ENCODE measurements at regions not wholly inside any gene's neighbourhood (a gene's known extent, or its start where the extent isn't known, plus 50 kb on each side); places are given as distances from the start of the nearest gene placed in this dataset.

- peaks cover 0 to 8% of the 10 kb centered on the region in 2 donors for H3K9me3 ChIP-seq (ENCODE audit: control insufficient read depth in 1 of 2, low read length in 2 of 2)
- no peak overlapping the region for H3K27ac ChIP-seq (ENCODE audit: low read length)
- H3K36me3 ChIP-seq (ENCODE audit: control insufficient read depth in 1 of 2, insufficient read depth in 2 of 2, low read length in 2 of 2), result no peaks in the 10 kb centered on the region
- H3K4me1 ChIP-seq (ENCODE audit: control insufficient read depth in 1 of 2, insufficient read depth in 2 of 2, low read length in 2 of 2), result peaks cover 0 to 4% of the 10 kb centered on the region in 2 donors
- H3K4me3 ChIP-seq (ENCODE audit: low read depth in 1 of 2, low read length in 2 of 2), result peak overlapping the region in 1 of 2 donors; percentile 30
- no peaks in the 10 kb centered on the region for H3K27me3 ChIP-seq (ENCODE audit: low read depth, low read length)
Observed at GRCh38 chr13:34300559-34300958, 482.6 kb downstream of the RFC3 start.

- Histone ChIP-seq H3K27ac (ENCODE audit: low read length) (no peak overlapping the region), H3K4me1 (ENCODE audit: control insufficient read depth in 1 of 2, insufficient read depth in 2 of 2, low read length in 2 of 2) (peaks cover 0 to 4% of the 10 kb centered on the region in 2 donors), H3K36me3 (ENCODE audit: control insufficient read depth in 1 of 2, insufficient read depth in 2 of 2, low read length in 2 of 2) (no peaks in the 10 kb centered on the region), H3K9me3 (ENCODE audit: control insufficient read depth in 1 of 2, low read length in 2 of 2) (peaks cover 0 to 8% of the 10 kb centered on the region in 2 donors), H3K4me3 (ENCODE audit: low read depth in 1 of 2, low read length in 2 of 2) (no peak overlapping the region), H3K27me3 (ENCODE audit: low read depth, low read length) (no peaks in the 10 kb centered on the region)
Observed at GRCh38 chr13:34302596-34302995, 484.6 kb downstream of the RFC3 start.

- H3K27me3 ChIP-seq (ENCODE audit: low read depth, low read length), result no peaks in the 10 kb centered on the region
- H3K4me3 ChIP-seq (ENCODE audit: low read depth in 1 of 2, low read length in 2 of 2), result no peak overlapping the region
- no peak overlapping the region for H3K27ac ChIP-seq (ENCODE audit: low read length)
- peaks cover 0 to 4% of the 10 kb centered on the region in 2 donors for H3K4me1 ChIP-seq (ENCODE audit: control insufficient read depth in 1 of 2, insufficient read depth in 2 of 2, low read length in 2 of 2)
- H3K9me3 ChIP-seq (ENCODE audit: control insufficient read depth in 1 of 2, low read length in 2 of 2), result peaks cover 0 to 8% of the 10 kb centered on the region in 2 donors
- H3K36me3 ChIP-seq (ENCODE audit: control insufficient read depth in 1 of 2, insufficient read depth in 2 of 2, low read length in 2 of 2), result no peaks in the 10 kb centered on the region
Observed at GRCh38 chr13:34303346-34303745, 485.4 kb downstream of the RFC3 start.

- Histone ChIP-seq H3K27me3 (ENCODE audit: low read depth, low read length) (no peaks in the 10 kb centered on the region), H3K9me3 (ENCODE audit: control insufficient read depth in 1 of 2, low read length in 2 of 2) (peaks cover 0 to 6% of the 10 kb centered on the region in 2 donors), H3K27ac (ENCODE audit: low read length) (no peak overlapping the region), H3K36me3 (ENCODE audit: control insufficient read depth in 1 of 2, insufficient read depth in 2 of 2, low read length in 2 of 2) (no peaks in the 10 kb centered on the region), H3K4me3 (ENCODE audit: low read depth in 1 of 2, low read length in 2 of 2) (no peak overlapping the region), H3K4me1 (ENCODE audit: control insufficient read depth in 1 of 2, insufficient read depth in 2 of 2, low read length in 2 of 2) (no peaks in the 10 kb centered on the region)
Observed at GRCh38 chr13:34307607-34308006, 489.7 kb downstream of the RFC3 start.

GRCh38 chr13:34308725-34309124 lies 490.8 kb downstream of the RFC3 start:
- Histone ChIP-seq H3K27ac (ENCODE audit: low read length) (no peak overlapping the region), H3K27me3 (ENCODE audit: low read depth, low read length) (no peaks in the 10 kb centered on the region), H3K9me3 (ENCODE audit: control insufficient read depth in 1 of 2, low read length in 2 of 2) (peaks cover 0 to 3% of the 10 kb centered on the region in 2 donors), H3K4me1 (ENCODE audit: control insufficient read depth in 1 of 2, insufficient read depth in 2 of 2, low read length in 2 of 2) (no peaks in the 10 kb centered on the region), H3K4me3 (ENCODE audit: low read depth in 1 of 2, low read length in 2 of 2) (no peak overlapping the region), H3K36me3 (ENCODE audit: control insufficient read depth in 1 of 2, insufficient read depth in 2 of 2, low read length in 2 of 2) (no peaks in the 10 kb centered on the region)

- no peaks in the 10 kb centered on the region for H3K36me3 ChIP-seq (ENCODE audit: control insufficient read depth in 1 of 2, insufficient read depth in 2 of 2, low read length in 2 of 2)
- no peaks in the 10 kb centered on the region for H3K4me1 ChIP-seq (ENCODE audit: control insufficient read depth in 1 of 2, insufficient read depth in 2 of 2, low read length in 2 of 2)
- H3K27ac ChIP-seq (ENCODE audit: low read length), result no peak overlapping the region
- no peak overlapping the region for H3K4me3 ChIP-seq (ENCODE audit: low read depth in 1 of 2, low read length in 2 of 2)
- H3K9me3 ChIP-seq (ENCODE audit: control insufficient read depth in 1 of 2, low read length in 2 of 2), result no peaks in the 10 kb centered on the region
- H3K27me3 ChIP-seq (ENCODE audit: low read depth, low read length), result no peaks in the 10 kb centered on the region
Observed at GRCh38 chr13:34310539-34310938, 492.6 kb downstream of the RFC3 start.

- no peaks in the 10 kb centered on the region for H3K36me3 ChIP-seq (ENCODE audit: control insufficient read depth in 1 of 2, insufficient read depth in 2 of 2, low read length in 2 of 2)
- H3K27me3 ChIP-seq (ENCODE audit: low read depth, low read length), result no peaks in the 10 kb centered on the region
- no peak overlapping the region for H3K27ac ChIP-seq (ENCODE audit: low read length)
- H3K4me1 ChIP-seq (ENCODE audit: control insufficient read depth in 1 of 2, insufficient read depth in 2 of 2, low read length in 2 of 2), result no peaks in the 10 kb centered on the region
- no peaks in the 10 kb centered on the region for H3K9me3 ChIP-seq (ENCODE audit: control insufficient read depth in 1 of 2, low read length in 2 of 2)
- H3K4me3 ChIP-seq (ENCODE audit: low read depth in 1 of 2, low read length in 2 of 2), result no peak overlapping the region
Observed at GRCh38 chr13:34311251-34311650, 493.3 kb downstream of the RFC3 start.

GRCh38 chr13:34312578-34312977 lies 494.6 kb downstream of the RFC3 start:
- Histone ChIP-seq H3K27me3 (ENCODE audit: low read depth, low read length) (no peaks in the 10 kb centered on the region), H3K36me3 (ENCODE audit: control insufficient read depth in 1 of 2, insufficient read depth in 2 of 2, low read length in 2 of 2) (no peaks in the 10 kb centered on the region), H3K9me3 (ENCODE audit: control insufficient read depth in 1 of 2, low read length in 2 of 2) (no peaks in the 10 kb centered on the region), H3K4me1 (ENCODE audit: control insufficient read depth in 1 of 2, insufficient read depth in 2 of 2, low read length in 2 of 2) (no peaks in the 10 kb centered on the region), H3K27ac (ENCODE audit: low read length) (no peak overlapping the region), H3K4me3 (ENCODE audit: low read depth in 1 of 2, low read length in 2 of 2) (no peak overlapping the region)

GRCh38 chr13:34320084-34320483 lies 502.1 kb downstream of the RFC3 start:
- H3K4me1 ChIP-seq (ENCODE audit: control insufficient read depth in 1 of 2, insufficient read depth in 2 of 2, low read length in 2 of 2), result no peaks in the 10 kb centered on the region
- H3K27me3 ChIP-seq (ENCODE audit: low read depth, low read length), result no peaks in the 10 kb centered on the region
- no peak overlapping the region for H3K27ac ChIP-seq (ENCODE audit: low read length)
- no peaks in the 10 kb centered on the region for H3K36me3 ChIP-seq (ENCODE audit: control insufficient read depth in 1 of 2, insufficient read depth in 2 of 2, low read length in 2 of 2)
- no peak overlapping the region for H3K4me3 ChIP-seq (ENCODE audit: low read depth in 1 of 2, low read length in 2 of 2)
- H3K9me3 ChIP-seq (ENCODE audit: control insufficient read depth in 1 of 2, low read length in 2 of 2), result no peaks in the 10 kb centered on the region

- Histone ChIP-seq H3K4me3 (ENCODE audit: low read depth in 1 of 2, low read length in 2 of 2) (no peak overlapping the region), H3K9me3 (ENCODE audit: control insufficient read depth in 1 of 2, low read length in 2 of 2) (no peaks in the 10 kb centered on the region), H3K27ac (ENCODE audit: low read length) (no peak overlapping the region), H3K27me3 (ENCODE audit: low read depth, low read length) (no peaks in the 10 kb centered on the region), H3K36me3 (ENCODE audit: control insufficient read depth in 1 of 2, insufficient read depth in 2 of 2, low read length in 2 of 2) (no peaks in the 10 kb centered on the region), H3K4me1 (ENCODE audit: control insufficient read depth in 1 of 2, insufficient read depth in 2 of 2, low read length in 2 of 2) (no peaks in the 10 kb centered on the region)
Observed at GRCh38 chr13:34322014-34322742, 504.2 kb downstream of the RFC3 start.

- Histone ChIP-seq H3K27ac (ENCODE audit: low read length) (no peak overlapping the region), H3K27me3 (ENCODE audit: low read depth, low read length) (no peaks in the 10 kb centered on the region), H3K9me3 (ENCODE audit: control insufficient read depth in 1 of 2, low read length in 2 of 2) (no peaks in the 10 kb centered on the region), H3K4me3 (ENCODE audit: low read depth in 1 of 2, low read length in 2 of 2) (no peak overlapping the region), H3K4me1 (ENCODE audit: control insufficient read depth in 1 of 2, insufficient read depth in 2 of 2, low read length in 2 of 2) (no peaks in the 10 kb centered on the region), H3K36me3 (ENCODE audit: control insufficient read depth in 1 of 2, insufficient read depth in 2 of 2, low read length in 2 of 2) (no peaks in the 10 kb centered on the region)
Observed at GRCh38 chr13:34322743-34323074, 504.8 kb downstream of the RFC3 start.
